Osteocyte (in vitro differentiated cells): ENCODE measurements at regions not wholly inside any gene's neighbourhood (a gene's known extent, or its start where the extent isn't known, plus 50 kb on each side); places are given as distances from the start of the nearest gene placed in this dataset.

Experiments used
- DNase-seq: peaks from one replicate; pipeline ENCODE4 v3.0.0; 2021; ENCODE audit warnings: mixed read lengths; ENCODE audit not compliant: unreplicated experiment; ENCODE audit errors: extremely low spot score
- H3K27ac Mint-ChIP-seq: one replicate; pipeline ENCODE4 v1.8.0; 2021; ENCODE audit warnings: mild to moderate bottlenecking, mixed read lengths; ENCODE audit not compliant: unreplicated experiment
- H3K27me3 Mint-ChIP-seq: one replicate; pipeline ENCODE4 v1.8.0; 2021; ENCODE audit warnings: mixed read lengths; ENCODE audit not compliant: unreplicated experiment
- H3K36me3 Mint-ChIP-seq: one replicate; pipeline ENCODE4 v1.8.0; 2021; ENCODE audit warnings: mixed read lengths; ENCODE audit not compliant: unreplicated experiment
- H3K4me1 Mint-ChIP-seq: one replicate; pipeline ENCODE4 v1.8.0; 2021; ENCODE audit warnings: mixed read lengths; ENCODE audit not compliant: unreplicated experiment
- H3K4me3 Mint-ChIP-seq: one replicate; pipeline ENCODE4 v1.8.0; 2021; ENCODE audit warnings: mild to moderate bottlenecking, moderate library complexity, mixed read lengths; ENCODE audit not compliant: unreplicated experiment
- H3K9me3 Mint-ChIP-seq: one replicate; pipeline ENCODE4 v1.8.0; 2021; ENCODE audit warnings: mixed read lengths; ENCODE audit not compliant: unreplicated experiment
- CTCF ChIP-seq: fragments of 200-600 bp; sonication (generic); IDR thresholded peaks from 2 replicates; pipeline ENCODE4 v1.5.0; 2021; ENCODE audit warnings: antibody characterized with exemption, mild to moderate bottlenecking, moderate library complexity

DNA sequence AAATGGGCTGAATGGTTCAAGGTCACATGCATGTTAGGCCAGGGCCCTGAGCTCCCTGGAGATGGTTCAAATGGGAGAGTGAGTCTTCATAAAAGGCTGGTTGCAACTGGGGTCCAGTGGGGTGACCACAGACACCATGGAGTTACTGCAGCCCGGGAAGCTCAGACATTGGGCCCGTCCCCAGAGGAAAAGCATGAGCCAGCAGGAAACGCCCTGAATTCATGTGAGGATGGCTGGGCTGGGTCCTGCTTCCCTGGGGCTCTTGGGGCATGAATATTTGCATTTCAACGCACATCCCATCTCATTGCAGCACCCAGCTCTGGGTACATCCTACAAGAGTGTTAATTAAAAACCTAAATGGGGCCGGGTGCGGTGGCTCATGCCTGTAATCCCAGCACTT is 549.0 kb downstream of the TCERG1L start:
- H3K27me3 Mint-ChIP-seq = no peaks in the 10 kb centered on the region
- no peak for DNase-seq
- H3K36me3 Mint-ChIP-seq = no peaks in the 10 kb centered on the region
- H3K4me3 Mint-ChIP-seq = no peak overlapping the region
- no peak for TF ChIP-seq CTCF
- peaks cover 21% of the 10 kb centered on the region for H3K9me3 Mint-ChIP-seq
- no peak overlapping the region for H3K27ac Mint-ChIP-seq
- no peaks in the 10 kb centered on the region for H3K4me1 Mint-ChIP-seq

DNA sequence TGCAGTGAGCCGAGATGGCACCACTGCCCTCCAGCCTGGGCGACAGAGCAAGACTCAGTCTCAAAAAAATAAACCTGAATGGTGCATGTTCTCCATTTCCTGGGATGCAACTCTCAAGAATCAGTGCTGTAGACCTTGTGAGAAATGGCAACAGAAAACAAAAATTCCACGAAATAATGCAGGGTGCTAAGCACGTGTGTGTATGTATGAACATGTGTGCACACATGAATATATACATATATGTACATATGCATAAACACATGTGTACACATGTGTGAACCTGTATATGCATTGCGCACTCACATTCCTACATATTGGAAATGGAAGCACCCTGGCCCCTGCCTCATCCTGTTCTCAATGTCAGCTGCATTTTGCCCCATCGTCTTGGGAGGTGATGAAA is 548.5 kb downstream of the TCERG1L start:
- Mint-ChIP-seq H3K9me3 (peaks cover 18% of the 10 kb centered on the region), H3K36me3 (no peaks in the 10 kb centered on the region), H3K4me1 (no peaks in the 10 kb centered on the region), H3K4me3 (no peak overlapping the region), H3K27ac (no peak overlapping the region), H3K27me3 (no peaks in the 10 kb centered on the region)
- no peak for DNase-seq
- TF ChIP-seq CTCF = no peak

GRCh38 chr10:130763491-130763890 is 548.0 kb downstream of the TCERG1L start:
- Mint-ChIP-seq H3K36me3 (no peaks in the 10 kb centered on the region), H3K27ac (no peak overlapping the region), H3K9me3 (peaks cover 19% of the 10 kb centered on the region), H3K4me1 (no peaks in the 10 kb centered on the region), H3K4me3 (no peak overlapping the region), H3K27me3 (no peaks in the 10 kb centered on the region)
- no peak for TF ChIP-seq CTCF
- no peak for DNase-seq

DNA sequence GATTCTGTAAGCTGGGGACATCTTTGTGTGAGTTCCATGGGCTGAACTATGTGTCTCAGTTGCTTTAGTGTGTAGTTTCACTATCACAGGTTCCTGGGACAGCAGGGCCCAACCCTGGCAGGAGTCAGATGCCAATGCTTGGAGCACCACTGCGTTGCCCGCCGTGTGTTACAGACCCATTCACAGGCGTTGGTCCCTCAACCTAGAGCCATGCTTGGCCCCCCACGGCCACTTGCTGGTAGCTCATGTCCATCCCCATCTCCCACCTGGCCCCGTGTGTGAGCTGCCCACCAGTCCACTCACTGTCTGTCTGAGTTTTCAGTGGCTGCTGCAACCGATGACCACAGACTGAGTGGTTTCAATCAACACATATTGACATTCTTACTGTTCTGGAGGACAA is 546.9 kb downstream of the TCERG1L start:
- Mint-ChIP-seq H3K9me3 (peaks cover 17% of the 10 kb centered on the region), H3K27ac (no peak overlapping the region), H3K36me3 (no peaks in the 10 kb centered on the region), H3K4me3 (no peak overlapping the region), H3K27me3 (no peaks in the 10 kb centered on the region), H3K4me1 (no peaks in the 10 kb centered on the region)
- no peak for TF ChIP-seq CTCF
- DNase-seq = no peak

GRCh38 chr10:130766071-130766470 is 545.5 kb downstream of the TCERG1L start:
- H3K9me3 Mint-ChIP-seq = peaks cover 17% of the 10 kb centered on the region
- no peaks in the 10 kb centered on the region for H3K4me1 Mint-ChIP-seq
- H3K27me3 Mint-ChIP-seq = no peaks in the 10 kb centered on the region
- no peak overlapping the region for H3K27ac Mint-ChIP-seq
- no peak overlapping the region for H3K4me3 Mint-ChIP-seq
- no peak for TF ChIP-seq CTCF
- no peaks in the 10 kb centered on the region for H3K36me3 Mint-ChIP-seq
- no peak for DNase-seq
